Activated CD4-positive, CD25-positive, alpha-beta regulatory T cell treated with anti-CD3 and anti-CD28 coated beads, Interleukin-2, amount 50 U/mL, for 72 hours (primary cell): ENCODE measurements at regions not wholly inside any gene's neighbourhood (a gene's known extent, or its start where the extent isn't known, plus 50 kb on each side); places are given as distances from the start of the nearest gene placed in this dataset.
"Not testable (repeated sequence)": the region's sequence is repeated elsewhere in the genome, so short reads cannot be mapped to it uniquely, and the experiment has no call there.

Source experiments
- DNase-seq: peaks from one replicate; pipeline ENCODE4 v3.0.0; 2021

DNA sequence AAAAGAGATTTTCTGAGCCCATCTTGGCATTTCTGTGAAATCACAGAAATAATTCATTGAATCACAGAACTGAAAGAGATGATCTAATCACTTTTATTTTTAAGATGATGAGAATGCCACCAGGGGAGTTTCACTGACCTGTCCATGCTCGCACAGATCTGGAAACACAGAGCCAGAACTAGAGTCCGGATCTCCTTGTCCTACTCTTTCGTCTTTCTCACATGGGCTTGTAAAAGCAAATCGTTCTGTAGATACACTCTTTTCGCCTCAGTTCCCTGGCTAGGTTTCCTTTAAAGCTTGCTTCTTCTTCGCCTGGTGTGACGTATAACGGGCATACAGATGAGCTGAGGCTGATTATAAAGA, 122.5 kb upstream of the SPRED1 start:
- no peak for DNase-seq

GRCh38 chr15:38130740-38131498, 121.7 kb upstream of the SPRED1 start:
- DNase-seq, result no peak

GRCh38 chr15:38134252-38134651, 118.4 kb upstream of the SPRED1 start:
- DNase-seq, result no peak

- DNase-seq, result not testable (repeated sequence)
Observed at GRCh38 chr15:38142195-38142594, 110.4 kb upstream of the SPRED1 start.

DNA sequence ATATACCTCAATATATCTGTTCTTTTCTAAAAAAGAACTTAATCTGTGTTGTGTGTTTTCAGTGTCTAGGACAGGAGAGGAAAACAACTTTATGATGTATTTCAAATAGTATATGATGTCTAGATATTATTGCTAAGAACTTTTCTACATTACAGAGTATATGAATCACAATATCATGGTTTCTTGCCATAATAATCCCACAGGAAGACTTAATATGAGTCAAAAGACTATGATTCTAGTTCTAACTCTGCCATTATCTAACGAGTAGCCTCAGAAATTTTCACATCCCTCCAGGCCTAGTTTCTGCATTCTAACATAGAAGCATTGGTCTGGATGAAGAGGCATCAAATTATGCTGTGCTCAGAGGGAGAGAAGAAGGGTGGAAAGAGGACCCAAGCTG, 107.7 kb upstream of the SPRED1 start:
- DNase-seq, result no peak

DNA sequence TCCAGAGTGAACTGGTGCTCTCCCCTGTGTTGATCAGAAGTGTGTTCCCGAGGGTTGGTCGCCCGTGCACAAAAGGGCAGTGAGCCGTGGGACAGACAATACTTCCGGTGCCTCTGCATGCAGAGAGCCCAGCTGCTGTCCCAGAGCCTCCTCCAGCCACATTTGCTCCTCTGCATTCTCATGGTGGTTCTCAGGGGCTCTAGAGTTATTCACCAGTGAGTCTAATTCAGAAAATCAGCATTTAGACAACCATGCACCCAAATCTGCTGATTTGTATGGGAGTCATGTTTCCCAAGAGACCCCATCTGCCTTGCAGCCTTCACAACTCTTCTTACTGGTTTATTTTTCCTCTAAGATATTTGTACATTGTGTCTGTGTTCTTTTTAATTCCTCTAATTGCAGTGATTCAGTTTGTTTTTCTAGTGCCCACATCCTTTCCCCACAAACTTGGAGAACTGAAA, 107.0 kb upstream of the SPRED1 start:
- no peak for DNase-seq

- no peak for DNase-seq
Observed at GRCh38 chr15:38147246-38147645, 105.4 kb upstream of the SPRED1 start.

GRCh38 chr15:38148471-38148870, 104.2 kb upstream of the SPRED1 start:
- DNase-seq, result no peak

- no peak for DNase-seq
Observed at GRCh38 chr15:38149315-38149714, 103.3 kb upstream of the SPRED1 start.

DNA sequence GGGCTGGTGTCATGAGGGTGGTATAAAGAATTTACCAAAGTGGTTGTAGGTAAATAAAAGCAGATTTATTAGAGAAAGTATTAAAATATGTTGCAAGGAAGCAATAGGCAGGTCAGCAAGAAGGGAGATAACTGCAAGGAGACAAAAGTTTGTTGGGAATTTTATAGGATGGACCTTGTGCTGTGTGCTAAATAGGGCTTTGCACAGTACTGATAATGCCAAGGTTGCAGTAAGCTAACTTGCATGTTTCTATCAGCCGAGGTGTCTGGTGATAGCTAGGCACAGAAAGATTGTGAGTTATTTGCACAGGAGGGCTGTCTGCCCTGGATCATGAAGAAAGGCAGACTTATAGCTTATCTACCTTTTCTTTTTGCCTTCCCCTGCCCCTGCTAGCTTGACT, 102.5 kb upstream of the SPRED1 start:
- no peak for DNase-seq

DNA sequence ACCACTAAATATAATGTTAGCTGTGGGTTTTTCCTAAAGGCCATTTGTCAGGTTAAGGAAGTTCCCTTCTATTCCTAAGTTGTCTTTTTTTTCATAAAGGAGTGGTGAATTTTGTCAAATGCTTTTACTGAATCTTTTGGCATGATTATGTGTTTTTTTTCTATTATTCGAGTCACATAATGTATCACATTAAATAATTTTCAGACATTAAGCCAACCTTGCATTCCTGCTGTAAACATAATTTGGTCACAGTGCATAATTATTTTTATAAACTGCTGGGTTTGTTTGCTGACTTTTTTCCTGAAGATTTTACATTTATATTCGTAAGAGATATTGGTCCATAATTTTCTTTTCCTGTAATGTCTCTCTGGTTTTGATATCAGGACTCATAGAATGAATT, 101.8 kb upstream of the SPRED1 start:
- no peak for DNase-seq

GRCh38 chr15:38153781-38154180, 98.9 kb upstream of the SPRED1 start:
- no peak for DNase-seq

- DNase-seq, result no peak
Observed at GRCh38 chr15:38154255-38154654, 98.4 kb upstream of the SPRED1 start.

- no peak for DNase-seq
Observed at GRCh38 chr15:38154837-38155236, 97.8 kb upstream of the SPRED1 start.

- DNase-seq, result no peak
Observed at GRCh38 chr15:38163658-38164057, 89.0 kb upstream of the SPRED1 start.

GRCh38 chr15:38164061-38164460, 88.6 kb upstream of the SPRED1 start:
- DNase-seq, result no peak

- DNase-seq, result no peak
Observed at GRCh38 chr15:38164507-38164906, 88.1 kb upstream of the SPRED1 start.

GRCh38 chr15:38168467-38169070, 84.1 kb upstream of the SPRED1 start:
- no peak for DNase-seq

GRCh38 chr15:38171973-38172372, 80.7 kb upstream of the SPRED1 start:
- DNase-seq, result no peak

DNA sequence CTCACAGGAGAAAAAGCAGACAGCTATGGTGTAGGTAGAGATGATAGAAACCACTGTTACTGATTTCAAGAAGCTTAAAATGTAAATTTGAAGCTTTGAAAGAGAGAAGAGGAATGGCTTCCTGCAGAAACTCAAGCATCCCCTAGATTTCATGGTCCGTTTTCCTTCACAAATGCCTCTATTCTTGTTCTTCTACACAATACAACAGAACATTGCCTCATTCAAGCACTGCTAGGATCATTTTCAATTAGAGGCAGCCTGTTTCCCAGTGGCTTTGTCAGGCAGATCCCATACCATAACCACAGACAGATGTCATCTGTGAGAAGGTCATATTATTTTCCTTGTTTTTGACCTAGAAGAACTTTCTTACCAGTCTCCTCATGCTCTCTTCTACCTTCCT, 77.9 kb upstream of the SPRED1 start:
- no peak for DNase-seq

- no peak for DNase-seq
Observed at GRCh38 chr15:38176155-38176554, 76.5 kb upstream of the SPRED1 start.

GRCh38 chr15:38176691-38177090, 75.9 kb upstream of the SPRED1 start:
- no peak for DNase-seq

DNA sequence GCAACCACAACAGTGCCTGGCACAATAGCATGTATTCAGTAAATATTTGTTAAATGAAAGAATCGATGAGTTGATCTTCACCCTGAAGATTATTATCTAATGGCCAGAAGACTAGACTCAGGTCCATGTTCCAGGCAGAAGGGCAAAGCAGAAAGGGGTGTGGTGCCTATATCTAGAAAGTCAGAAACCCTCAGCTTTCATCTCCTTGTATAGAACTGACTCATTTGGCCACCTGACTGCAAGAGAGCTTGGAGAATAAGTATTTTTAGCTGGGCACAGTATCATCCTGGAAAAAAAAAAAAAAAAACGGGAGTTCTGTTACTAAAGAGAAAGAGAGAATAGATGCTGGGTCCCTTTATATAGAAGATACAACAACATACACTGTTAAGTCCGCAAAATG, 69.7 kb upstream of the SPRED1 start:
- DNase-seq, result no peak

DNA sequence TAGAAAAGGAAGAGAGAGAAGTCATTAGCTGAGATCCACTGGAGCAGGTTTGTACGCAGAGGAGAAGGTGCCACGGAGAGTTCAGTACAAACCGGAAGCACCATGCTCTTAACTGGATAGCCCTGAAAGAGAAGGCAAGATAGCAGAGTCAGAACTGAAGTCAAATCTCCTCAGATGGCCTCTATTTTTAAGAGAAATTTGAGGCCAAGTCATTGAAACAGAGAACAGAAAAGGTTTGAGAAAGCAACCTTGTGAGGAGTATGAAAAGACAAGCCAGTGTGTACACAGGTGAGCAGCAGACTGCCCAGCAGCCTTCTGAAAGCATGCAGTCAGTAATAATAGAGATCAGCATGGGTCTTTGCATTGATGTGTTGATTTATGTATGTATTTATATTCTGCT, 66.1 kb upstream of the SPRED1 start:
- DNase-seq, result no peak
